Spinal cord (tissue), 9 donors: ENCODE measurements at regions not wholly inside any gene's neighbourhood (a gene's known extent, or its start where the extent isn't known, plus 50 kb on each side); places are given as distances from the start of the nearest gene placed in this dataset.

ENCODE experiments used
- DNase-seq, 6 donors: peaks; one replicate each; pipeline versions ENCODE4 v3.0.0 to v3.0.0-alpha.2; 2013 to 2015; ENCODE audit warnings: low spot score in 6 of 6, low read depth in 4 of 6
- H3K27ac ChIP-seq: one replicate; pipeline ENCODE4 v1.5.1; 2013; ENCODE audit warnings: low read depth, low read length, control low read depth
- H3K27me3 ChIP-seq: one replicate; pipeline ENCODE4 v1.6.1; 2013; ENCODE audit warnings: low read length; ENCODE audit not compliant: control insufficient read depth, insufficient read depth
- H3K36me3 ChIP-seq: one replicate; pipeline ENCODE4 v1.6.1; 2013; ENCODE audit warnings: low read length; ENCODE audit not compliant: control insufficient read depth, insufficient read depth
- H3K4me1 ChIP-seq: one replicate; pipeline ENCODE4 v1.6.1; 2013; ENCODE audit warnings: low read length; ENCODE audit not compliant: control insufficient read depth, insufficient read depth
- H3K4me3 ChIP-seq: one replicate; pipeline ENCODE4 v1.5.1; 2013; ENCODE audit warnings: low read depth, low read length, control low read depth
- H3K9me3 ChIP-seq: one replicate; pipeline ENCODE4 v1.6.1; 2013; ENCODE audit warnings: low read length; ENCODE audit not compliant: control insufficient read depth, insufficient read depth
- WGBS: methylation state at CpG from one replicate; pipeline ENCODE4 v1.1.5; 2013; ENCODE audit warnings: missing lambda C conversion rate; ENCODE audit not compliant: insufficient coverage; 5-methylcytosine and 5-hydroxymethylcytosine counted together
- donor health status: healthy.

GRCh38 chr5:84506625-84507024, 121.9 kb upstream of the EDIL3 start:
- Histone ChIP-seq H3K27me3 (no peaks in the 10 kb centered on the region), H3K4me1 (no peaks in the 10 kb centered on the region), H3K9me3 (no peaks in the 10 kb centered on the region), H3K4me3 (no peak overlapping the region), H3K27ac (no peak overlapping the region), H3K36me3 (no peaks in the 10 kb centered on the region)
- DNase-seq, result peak in 1 of 6 donors; percentile 17

- no peak overlapping the region for H3K4me3 ChIP-seq
- no peaks in the 10 kb centered on the region for H3K27me3 ChIP-seq
- no peaks in the 10 kb centered on the region for H3K9me3 ChIP-seq
- no peaks in the 10 kb centered on the region for H3K4me1 ChIP-seq
- no peak overlapping the region for H3K27ac ChIP-seq
- DNase-seq, result no peak
- H3K36me3 ChIP-seq, result no peaks in the 10 kb centered on the region
Measured at GRCh38 chr5:84494453-84494852, 109.8 kb upstream of the EDIL3 start.

GRCh38 chr5:84487963-84488362, 103.3 kb upstream of the EDIL3 start:
- Histone ChIP-seq H3K36me3 (no peaks in the 10 kb centered on the region), H3K27me3 (no peaks in the 10 kb centered on the region), H3K27ac (no peak overlapping the region), H3K4me3 (no peak overlapping the region), H3K9me3 (no peaks in the 10 kb centered on the region), H3K4me1 (no peaks in the 10 kb centered on the region)
- DNase-seq, result no peak

GRCh38 chr5:84480873-84481637, 96.4 kb upstream of the EDIL3 start:
- no peaks in the 10 kb centered on the region for H3K9me3 ChIP-seq
- 15% methylated on average over 2 of the region's 5 CpGs for WGBS

GRCh38 chr5:84478603-84479002, 93.9 kb upstream of the EDIL3 start:
- no peaks in the 10 kb centered on the region for H3K36me3 ChIP-seq
- no CpG with 5 or more reads among the region's 1 CpG for WGBS
- H3K4me1 ChIP-seq, result no peaks in the 10 kb centered on the region
- no peak for DNase-seq
- H3K4me3 ChIP-seq, result no peak overlapping the region
- H3K9me3 ChIP-seq, result no peaks in the 10 kb centered on the region
- H3K27me3 ChIP-seq, result no peaks in the 10 kb centered on the region
- no peak overlapping the region for H3K27ac ChIP-seq

More at GRCh38 chr5:84480873-84481637, 96.4 kb upstream of the EDIL3 start:
- H3K4me1 ChIP-seq, result no peaks in the 10 kb centered on the region
- no peak for DNase-seq
- no peak overlapping the region for H3K27ac ChIP-seq
- H3K4me3 ChIP-seq, result no peak overlapping the region
- H3K36me3 ChIP-seq, result no peaks in the 10 kb centered on the region
- no peaks in the 10 kb centered on the region for H3K27me3 ChIP-seq

- no peak for DNase-seq
- no CpG with 5 or more reads among the region's 2 CpGs for WGBS
- H3K27me3 ChIP-seq, result no peaks in the 10 kb centered on the region
Measured at GRCh38 chr5:84477485-84477884, 92.8 kb upstream of the EDIL3 start.

GRCh38 chr5:84474126-84474525, 89.4 kb upstream of the EDIL3 start:
- no peak overlapping the region for H3K4me3 ChIP-seq
- WGBS, result no CpG with 5 or more reads among the region's 4 CpGs
- H3K9me3 ChIP-seq, result no peaks in the 10 kb centered on the region
- no peaks in the 10 kb centered on the region for H3K27me3 ChIP-seq
- H3K27ac ChIP-seq, result no peak overlapping the region
- H3K4me1 ChIP-seq, result no peaks in the 10 kb centered on the region
- H3K36me3 ChIP-seq, result no peaks in the 10 kb centered on the region
- DNase-seq, result no peak

More at GRCh38 chr5:84477485-84477884, 92.8 kb upstream of the EDIL3 start:
- no peaks in the 10 kb centered on the region for H3K9me3 ChIP-seq
- H3K4me1 ChIP-seq, result no peaks in the 10 kb centered on the region
- no peaks in the 10 kb centered on the region for H3K36me3 ChIP-seq
- H3K4me3 ChIP-seq, result no peak overlapping the region
- H3K27ac ChIP-seq, result no peak overlapping the region

- no peaks in the 10 kb centered on the region for H3K27me3 ChIP-seq
- H3K4me1 ChIP-seq, result no peaks in the 10 kb centered on the region
- H3K27ac ChIP-seq, result no peak overlapping the region
- H3K36me3 ChIP-seq, result no peaks in the 10 kb centered on the region
- peaks cover 1% of the 10 kb centered on the region for H3K9me3 ChIP-seq
- no peak overlapping the region for H3K4me3 ChIP-seq
- DNase-seq, result no peak
Measured at GRCh38 chr5:84453405-84453804, 68.7 kb upstream of the EDIL3 start.

- peak in 1 of 6 donors; percentile 5 for DNase-seq
- no CpG with 5 or more reads among the region's 2 CpGs for WGBS
- no peaks in the 10 kb centered on the region for H3K27me3 ChIP-seq
- H3K9me3 ChIP-seq, result peaks cover 1% of the 10 kb centered on the region
- H3K4me3 ChIP-seq, result no peak overlapping the region
- H3K27ac ChIP-seq, result no peak overlapping the region
- H3K4me1 ChIP-seq, result no peaks in the 10 kb centered on the region
- no peaks in the 10 kb centered on the region for H3K36me3 ChIP-seq
Measured at GRCh38 chr5:84450617-84451414, 66.1 kb upstream of the EDIL3 start.
